Prostate gland (tissue), 1 donor: ENCODE measurements at regions not wholly inside any gene's neighbourhood (a gene's known extent, or its start where the extent isn't known, plus 50 kb on each side); places are given as distances from the start of the nearest gene placed in this dataset.

Source experiments
- POLR2A ChIP-seq: fragments of 450-650 bp; IDR thresholded peaks from one replicate; pipeline ENCODE4 v1.6.1; 2016; ENCODE audit warnings: antibody characterized with exemption, mild to moderate bottlenecking
- POLR2AphosphoS5 ChIP-seq: sonication (generic); formaldehyde crosslinking; IDR thresholded peaks from one replicate; pipeline ENCODE4 v1.6.1; 2017; ENCODE audit warnings: antibody characterized with exemption

DNA sequence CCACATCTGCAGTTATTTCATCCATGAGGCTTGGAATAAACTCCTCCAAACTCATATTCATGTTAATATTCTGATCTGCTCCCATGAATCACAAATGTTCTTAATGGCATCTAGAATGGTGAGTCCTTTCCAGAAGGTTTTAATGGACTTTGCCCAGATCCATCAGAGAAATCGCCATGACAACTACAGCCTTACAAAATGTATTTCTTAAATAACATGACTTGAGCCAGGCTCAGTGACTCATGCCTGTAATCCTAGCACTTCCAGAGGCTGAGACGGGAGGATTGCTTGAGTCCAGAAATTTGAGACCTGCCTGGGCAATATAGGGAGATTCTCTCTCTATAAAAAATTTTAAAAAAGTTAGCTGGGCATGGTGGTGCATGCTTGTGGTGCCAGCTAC lies 102.1 kb upstream of the TMEM168 start:
- TF ChIP-seq POLR2AphosphoS5 (no peak), POLR2A (no peak)
